Ovary (tissue), 3 donors: ENCODE measurements at regions not wholly inside any gene's neighbourhood (a gene's known extent, or its start where the extent isn't known, plus 50 kb on each side); places are given as distances from the start of the nearest gene placed in this dataset.
"Not testable (repeated sequence)": the region's sequence is repeated elsewhere in the genome, so short reads cannot be mapped to it uniquely, and the experiment has no call there.

ENCODE experiments used
- POLR2A ChIP-seq: fragments of 450-650 bp; IDR thresholded peaks from one replicate; pipeline ENCODE4 v1.6.1; 2017; ENCODE audit warnings: antibody characterized with exemption, mild to moderate bottlenecking, moderate library complexity
- TF ChIP-seq, protein P1 (sequence below), 3 donors: fragments of 450-650 bp in 2 of 3; fragments of 200-600 bp in 1 of 3; IDR thresholded peaks; one replicate each; pipeline versions ENCODE4 v1.5.1 to v1.8.0; 2016 to 2022; ENCODE audit warnings: antibody characterized with exemption in 3 of 3, mild to moderate bottlenecking in 1 of 3
- donor health status: DM: no; HTN: no; CAD: no.

DNA sequence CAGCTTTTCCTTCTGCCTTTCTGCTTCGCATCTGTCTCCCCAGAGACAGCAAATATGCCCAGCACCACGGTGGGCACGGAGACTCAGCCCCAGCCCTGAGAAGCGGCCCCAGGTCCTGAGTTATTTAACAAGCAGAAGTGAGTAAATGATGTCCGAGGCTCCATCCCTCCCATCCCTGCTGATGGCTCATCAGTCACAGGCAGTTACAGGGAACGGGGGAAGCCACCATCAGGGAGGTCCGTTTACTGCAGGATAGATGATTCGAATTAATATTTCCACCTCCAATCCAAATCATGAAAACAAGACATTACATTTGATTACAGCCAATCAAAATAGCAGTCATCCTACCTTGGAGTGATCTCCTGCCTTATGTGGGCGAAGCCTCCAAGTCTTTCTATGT is 358.7 kb downstream of the ADGRD1 start:
- TF ChIP-seq, protein P1, sequence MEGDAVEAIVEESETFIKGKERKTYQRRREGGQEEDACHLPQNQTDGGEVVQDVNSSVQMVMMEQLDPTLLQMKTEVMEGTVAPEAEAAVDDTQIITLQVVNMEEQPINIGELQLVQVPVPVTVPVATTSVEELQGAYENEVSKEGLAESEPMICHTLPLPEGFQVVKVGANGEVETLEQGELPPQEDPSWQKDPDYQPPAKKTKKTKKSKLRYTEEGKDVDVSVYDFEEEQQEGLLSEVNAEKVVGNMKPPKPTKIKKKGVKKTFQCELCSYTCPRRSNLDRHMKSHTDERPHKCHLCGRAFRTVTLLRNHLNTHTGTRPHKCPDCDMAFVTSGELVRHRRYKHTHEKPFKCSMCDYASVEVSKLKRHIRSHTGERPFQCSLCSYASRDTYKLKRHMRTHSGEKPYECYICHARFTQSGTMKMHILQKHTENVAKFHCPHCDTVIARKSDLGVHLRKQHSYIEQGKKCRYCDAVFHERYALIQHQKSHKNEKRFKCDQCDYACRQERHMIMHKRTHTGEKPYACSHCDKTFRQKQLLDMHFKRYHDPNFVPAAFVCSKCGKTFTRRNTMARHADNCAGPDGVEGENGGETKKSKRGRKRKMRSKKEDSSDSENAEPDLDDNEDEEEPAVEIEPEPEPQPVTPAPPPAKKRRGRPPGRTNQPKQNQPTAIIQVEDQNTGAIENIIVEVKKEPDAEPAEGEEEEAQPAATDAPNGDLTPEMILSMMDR (IDR thresholded peaks at IDR 0.05) = not testable (repeated sequence)
- TF ChIP-seq POLR2A = not testable (repeated sequence)
